SK-N-SH (cell line): ENCODE measurements at regions not wholly inside any gene's neighbourhood (a gene's known extent, or its start where the extent isn't known, plus 50 kb on each side); places are given as distances from the start of the nearest gene placed in this dataset.

ENCODE experiments used
- CTCF ChIA-PET: fragments of 300-600, 350-600 bp; formaldehyde crosslinking; extraction: SDS; loops from one replicate; lab custom pipeline; 2021; lab: Yijun Ruan, JAX
- POLR2A ChIA-PET: fragments of 350-600 bp; sonication (Branson Sonifier 250); formaldehyde crosslinking; extraction: SDS; loops from one replicate; lab custom pipeline; 2020; ENCODE audit warnings: antibody characterized with exemption, inconsistent platforms; lab: Yijun Ruan, JAX
- DNase-seq: peaks from one replicate; pipeline ENCODE4 v3.0.0; 2012
- H2AFZ ChIP-seq: fragments of 200-600 bp; sonication (generic); 2 replicates; pipeline ENCODE4 v1.8.1; 2016; ENCODE audit warnings: antibody characterized with exemption, mild to moderate bottlenecking, low read depth
- H3F3A ChIP-seq: fragments of 200-600 bp; sonication (generic); replicated peaks from 2 replicates; pipeline ENCODE3; 2016; ENCODE audit warnings: antibody characterized with exemption, mild to moderate bottlenecking; ENCODE audit not compliant: insufficient read depth
- H3K27ac ChIP-seq, 2 experiments: fragments of 200-500 bp in 1 of 2; fragments of 200-600 bp in 1 of 2; sonication (Bioruptor generic) in 1 of 2; sonication (generic), shearing (Covaris generic) in 1 of 2; 2 replicates each; pipeline versions ENCODE4 v1.5.1 to v1.6.1; 2014 to 2016; ENCODE audit warnings: low read depth in 2 of 2, inconsistent platforms in 1 of 2, low read length in 1 of 2, mild to moderate bottlenecking in 1 of 2, mixed read lengths in 1 of 2
- H3K27me3 ChIP-seq: fragments of 200-600 bp; sonication (generic), shearing (Covaris generic); 2 replicates; pipeline ENCODE4 v1.6.1; 2016; ENCODE audit warnings: mixed run types; ENCODE audit not compliant: insufficient read depth
- H3K36me3 ChIP-seq, 2 experiments: fragments of 200-500 bp in 1 of 2; fragments of 200-600 bp in 1 of 2; sonication (Bioruptor generic) in 1 of 2; sonication (generic) in 1 of 2; replicated peaks in 1 of 2; 2 replicates each; pipeline versions ENCODE3 to v1.5.1; 2014 to 2016; ENCODE audit warnings: low read length in 1 of 2, mild to moderate bottlenecking in 1 of 2; ENCODE audit not compliant: insufficient read depth in 2 of 2, control insufficient read depth in 1 of 2
- H3K4me1 ChIP-seq, 2 experiments: fragments of 200-500 bp in 1 of 2; fragments of 200-600 bp in 1 of 2; sonication (Bioruptor generic) in 1 of 2; sonication (generic), shearing (Covaris generic) in 1 of 2; 2 replicates each; pipeline versions ENCODE4 v1.5.1 to v1.6.1; 2014 to 2016; ENCODE audit warnings: low read depth in 1 of 2, low read length in 1 of 2, mixed run types in 1 of 2; ENCODE audit not compliant: insufficient read depth in 2 of 2, control insufficient read depth in 1 of 2
- H3K4me2 ChIP-seq: fragments of 200-600 bp; sonication (generic), shearing (Covaris generic); 2 replicates; pipeline ENCODE4 v1.6.1; 2017; ENCODE audit warnings: mixed run types
- H3K4me3 ChIP-seq, 2 experiments: fragments of 200-500 bp in 1 of 2; fragments of 200-600 bp in 1 of 2; sonication (Bioruptor generic) in 1 of 2; sonication (generic), shearing (Covaris generic) in 1 of 2; 2 replicates each; pipeline versions ENCODE4 v1.5.1 to v1.8.1; 2014 to 2016; ENCODE audit warnings: low read depth in 2 of 2, inconsistent platforms in 1 of 2, low read length in 1 of 2, mild to moderate bottlenecking in 1 of 2, mixed read lengths in 1 of 2, moderate library complexity in 1 of 2
- H3K79me2 ChIP-seq: fragments of 200-600 bp; sonication (generic); 2 replicates; pipeline ENCODE4 v1.8.1; 2017; ENCODE audit warnings: mild to moderate bottlenecking; ENCODE audit not compliant: insufficient read depth
- H3K9ac ChIP-seq: fragments of 200-600 bp; sonication (generic); 2 replicates; pipeline ENCODE4 v1.6.1; 2017; ENCODE audit warnings: mixed run types
- H3K9me2 ChIP-seq: fragments of 200-600 bp; sonication (generic); 2 replicates; pipeline ENCODE4 v1.6.1; 2017; ENCODE audit warnings: mixed run types
- H3K9me3 ChIP-seq: fragments of 200-600 bp; sonication (generic); 2 replicates; pipeline ENCODE4 v1.6.1; 2017; ENCODE audit warnings: mixed run types, mild to moderate bottlenecking, moderate library complexity
- H4K20me1 ChIP-seq: fragments of 200-600 bp; sonication (generic); 2 replicates; pipeline ENCODE4 v1.6.1; 2017; ENCODE audit warnings: mild to moderate bottlenecking, mixed run types; ENCODE audit not compliant: insufficient read depth
- FOSL2 ChIP-seq: IDR thresholded peaks from 2 replicates; pipeline ENCODE4 v1.4.0; 2012; ENCODE audit warnings: low read depth, mild to moderate bottlenecking, moderate library complexity, borderline replicate concordance
- FOXM1 ChIP-seq: IDR thresholded peaks from 2 replicates; pipeline ENCODE4 v1.4.0; 2012; ENCODE audit warnings: low read depth, mild to moderate bottlenecking
- GABPA ChIP-seq: IDR thresholded peaks from 2 replicates; pipeline ENCODE4 v1.4.0; 2012; ENCODE audit warnings: low read depth, mild to moderate bottlenecking
- GATA2 ChIP-seq: sonication (generic); formaldehyde crosslinking; IDR thresholded peaks from 2 replicates; pipeline ENCODE4 v1.5.0; 2020; ENCODE audit warnings: mild to moderate bottlenecking, missing genetic modification reagents
- IRF3 ChIP-seq: fragments of 150-350 bp; IDR thresholded peaks from 2 replicates; pipeline ENCODE4 v1.6.1; 2016; ENCODE audit warnings: mild to moderate bottlenecking, low read depth, low read length
- JUND ChIP-seq: IDR thresholded peaks from 2 replicates; pipeline ENCODE4 v1.4.0; 2012
- MEF2A ChIP-seq: IDR thresholded peaks from 2 replicates; pipeline ENCODE4 v1.4.0; 2012; ENCODE audit warnings: low read depth, borderline replicate concordance
- NFIC ChIP-seq: IDR thresholded peaks from 2 replicates; pipeline ENCODE4 v1.4.0; 2012; ENCODE audit warnings: borderline replicate concordance
- NRF1 ChIP-seq: IDR thresholded peaks from 2 replicates; pipeline ENCODE4 v1.6.1; 2012; ENCODE audit warnings: low read depth, mild to moderate bottlenecking, low read length
- POLR2AphosphoS5 ChIP-seq: IDR thresholded peaks from 2 replicates; pipeline ENCODE4 v1.6.1; 2012; ENCODE audit warnings: low read depth, low read length
- RAD21 ChIP-seq: IDR thresholded peaks from 2 replicates; pipeline ENCODE4 v1.6.1; 2012; ENCODE audit warnings: mild to moderate bottlenecking, low read length
- RCOR1 ChIP-seq: fragments of 150-350 bp; IDR thresholded peaks from 2 replicates; pipeline ENCODE4 v1.6.1; 2017; ENCODE audit warnings: antibody characterized with exemption, low read length
- RXRA ChIP-seq: IDR thresholded peaks from 2 replicates; pipeline ENCODE4 v1.4.0; 2012; ENCODE audit warnings: low read depth, mild to moderate bottlenecking, borderline replicate concordance
- SMC3 ChIP-seq: IDR thresholded peaks from 2 replicates; pipeline ENCODE4 v1.6.1; 2012; ENCODE audit warnings: low read depth, low read length, improper control_type of control experiment
- TAF1 ChIP-seq: IDR thresholded peaks from 2 replicates; pipeline ENCODE4 v1.6.1; 2012; ENCODE audit warnings: low read depth, mild to moderate bottlenecking, low read length, moderate library complexity, borderline replicate concordance
- TCF12 ChIP-seq: IDR thresholded peaks from 2 replicates; pipeline ENCODE4 v1.4.0; 2012
- TEAD4 ChIP-seq: IDR thresholded peaks from 2 replicates; pipeline ENCODE4 v1.4.0; 2012; ENCODE audit warnings: mild to moderate bottlenecking, borderline replicate concordance; ENCODE audit not compliant: insufficient read depth
- YY1 ChIP-seq: IDR thresholded peaks from 2 replicates; pipeline ENCODE4 v1.4.0; 2012; ENCODE audit warnings: low read depth, mild to moderate bottlenecking
- ZBTB33 ChIP-seq: IDR thresholded peaks from 2 replicates; pipeline ENCODE4 v1.4.0; 2012; ENCODE audit warnings: low read depth, borderline replicate concordance
- WGBS: methylation state at CpG from one replicate; pipeline ENCODE4 v1.1.6; 2017; ENCODE audit warnings: low lambda C conversion rate; 5-methylcytosine and 5-hydroxymethylcytosine counted together

GRCh38 chr13:81610644-81611043 is 1269.7 kb upstream of the SPRY2 start:
- CTCF ChIA-PET: no interaction called here
- WGBS: 0% methylated on average over 1 of the region's 1 CpG
- no peaks in the 10 kb centered on the region for H3K4me1 ChIP-seq
- no peaks in the 10 kb centered on the region for H3K9me3 ChIP-seq
- POLR2A ChIA-PET: no interaction called here
- H3K9ac ChIP-seq: no peak overlapping the region
- DNase-seq: no peak
- no peak overlapping the region for H3K4me3 ChIP-seq
- no peaks in the 10 kb centered on the region for H3F3A ChIP-seq
- H3K27ac ChIP-seq: no peak overlapping the region
- TF ChIP-seq GABPA: no peak
- TF ChIP-seq SMC3: no peak
- no peak for TF ChIP-seq POLR2AphosphoS5
- no peak for TF ChIP-seq TAF1
- H4K20me1 ChIP-seq: no peaks in the 10 kb centered on the region
- H3K27me3 ChIP-seq: no peaks in the 10 kb centered on the region
- H3K79me2 ChIP-seq: no peaks in the 10 kb centered on the region
- H2AFZ ChIP-seq: no peak overlapping the region
- no peaks in the 10 kb centered on the region for H3K36me3 ChIP-seq
- H3K9me2 ChIP-seq: no peaks in the 10 kb centered on the region
- no peak overlapping the region for H3K4me2 ChIP-seq

- POLR2A ChIA-PET: no interaction called here
- Histone ChIP-seq H3K4me2 (no peak overlapping the region), H3K4me1 (no peaks in the 10 kb centered on the region), H3K9me3 (no peaks in the 10 kb centered on the region), H3K27ac (no peak overlapping the region), H3K4me3 (no peak overlapping the region), H3K9me2 (no peaks in the 10 kb centered on the region), H4K20me1 (no peaks in the 10 kb centered on the region), H3K27me3 (no peaks in the 10 kb centered on the region), H3K36me3 (no peaks in the 10 kb centered on the region), H3K9ac (no peak overlapping the region), H3K79me2 (no peaks in the 10 kb centered on the region), H3F3A (no peaks in the 10 kb centered on the region), H2AFZ (no peak overlapping the region)
- 34% methylated on average over 2 of the region's 2 CpGs for WGBS
- TF ChIP-seq TAF1: no peak
- no peak for TF ChIP-seq IRF3
- no peak for TF ChIP-seq POLR2AphosphoS5
- TF ChIP-seq RCOR1: no peak
- TF ChIP-seq NFIC: no peak
- no peak for TF ChIP-seq JUND
- TF ChIP-seq TCF12: no peak
- TF ChIP-seq RAD21: no peak
- no peak for TF ChIP-seq YY1
- no peak for TF ChIP-seq TEAD4
- no peak for TF ChIP-seq RXRA
- no peak for TF ChIP-seq MEF2A
- TF ChIP-seq ZBTB33: no peak
- no peak for TF ChIP-seq NRF1
- TF ChIP-seq GATA2 (CRISPR knock-in tag): no peak
- TF ChIP-seq FOSL2: no peak
- TF ChIP-seq FOXM1: no peak
- no peak for DNase-seq
- CTCF ChIA-PET: no interaction called here
These were observed 1268.4 kb upstream of the SPRY2 start for GRCh38 chr13:81609335-81609734.
